Activated B cell treated with CpG ODN at 0.5 μM for 24 hours (primary cell): ENCODE measurements at regions not wholly inside any gene's neighbourhood (a gene's known extent, or its start where the extent isn't known, plus 50 kb on each side); places are given as distances from the start of the nearest gene placed in this dataset.

ENCODE experiments used
- ATAC-seq: fragments of 200-7000 bp; cut with Tn5 transposase; one replicate; pipeline ENCODE4 v1.10.0; 2021; ENCODE audit warnings: low read depth, mild to moderate bottlenecking, moderate library complexity
- CTCF ChIA-PET: fragments of 350-600 bp; sonication (Branson Sonifier 250); formaldehyde crosslinking; loops from one replicate; lab custom pipeline; 2021; ENCODE audit warnings: antibody characterized with exemption; lab: Charles Lee
- POLR2A ChIA-PET: fragments of 350-600 bp; sonication (Branson Sonifier 250); formaldehyde crosslinking; loops from one replicate; lab custom pipeline; 2021; ENCODE audit warnings: antibody characterized with exemption; lab: Charles Lee
- DNase-seq: peaks from one replicate; pipeline ENCODE4 v3.0.0; 2022
- H3K27ac Mint-ChIP-seq: one replicate; pipeline ENCODE4 v1.8.0; 2020; ENCODE audit warnings: mixed read lengths
- H3K27me3 Mint-ChIP-seq: one replicate; pipeline ENCODE4 v1.8.0; 2021; ENCODE audit warnings: mixed read lengths
- H3K36me3 Mint-ChIP-seq: one replicate; pipeline ENCODE4 v1.8.0; 2021; ENCODE audit warnings: low read depth, mixed read lengths
- H3K4me1 Mint-ChIP-seq: one replicate; pipeline ENCODE4 v1.8.0; 2021; ENCODE audit warnings: mixed read lengths
- H3K4me3 Mint-ChIP-seq: one replicate; pipeline ENCODE4 v1.8.0; 2020; ENCODE audit warnings: mild to moderate bottlenecking, mixed read lengths
- H3K9me3 Mint-ChIP-seq: one replicate; pipeline ENCODE4 v1.8.0; 2020; ENCODE audit warnings: mixed read lengths
- CTCF ChIP-seq: fragments of 200-600 bp; IDR thresholded peaks from one replicate; pipeline ENCODE4 v1.8.0; 2022; ENCODE audit warnings: antibody characterized with exemption, mild to moderate bottlenecking
- intact Hi-C: fragments of 100-400 bp; cut with micrococcal nuclease; formaldehyde crosslinking; loops from one replicate; pipeline ENCODE4 v1.15.1; 2024

GRCh38 chr12:25818596-25819390, 139.7 kb upstream of the RASSF8 start:
- DNase-seq = no peak
- POLR2A ChIA-PET = no interaction called here
- H3K27me3 Mint-ChIP-seq = no peaks in the 10 kb centered on the region
- ATAC-seq = no peak
- H3K9me3 Mint-ChIP-seq = no peaks in the 10 kb centered on the region
- no peaks in the 10 kb centered on the region for H3K4me1 Mint-ChIP-seq
- CTCF ChIA-PET = no interaction called here
- H3K4me3 Mint-ChIP-seq = no peak overlapping the region
- H3K36me3 Mint-ChIP-seq = no peaks in the 10 kb centered on the region
- intact Hi-C loops = no loop called here
- no peak for TF ChIP-seq CTCF
- H3K27ac Mint-ChIP-seq = no peak overlapping the region

- no peak for DNase-seq
- CTCF ChIA-PET = no interaction called here
- H3K4me1 Mint-ChIP-seq = no peaks in the 10 kb centered on the region
- no peak for ATAC-seq
- intact Hi-C loops = no loop called here
- H3K4me3 Mint-ChIP-seq = no peak overlapping the region
- TF ChIP-seq CTCF = no peak
- H3K36me3 Mint-ChIP-seq = no peaks in the 10 kb centered on the region
- no peaks in the 10 kb centered on the region for H3K27me3 Mint-ChIP-seq
- H3K9me3 Mint-ChIP-seq = no peaks in the 10 kb centered on the region
- POLR2A ChIA-PET = no interaction called here
- no peak overlapping the region for H3K27ac Mint-ChIP-seq
These were observed 138.8 kb upstream of the RASSF8 start for GRCh38 chr12:25819691-25820090.

GRCh38 chr12:25822281-25822680, 136.2 kb upstream of the RASSF8 start:
- DNase-seq (no peak), ATAC-seq (no peak)
- peaks cover 3% of the 10 kb centered on the region for H3K27me3 Mint-ChIP-seq
- H3K4me3 Mint-ChIP-seq = no peak overlapping the region
- CTCF ChIA-PET = no interaction called here
- H3K9me3 Mint-ChIP-seq = no peaks in the 10 kb centered on the region
- intact Hi-C loops = no loop called here
- H3K36me3 Mint-ChIP-seq = no peaks in the 10 kb centered on the region
- H3K27ac Mint-ChIP-seq = no peak overlapping the region
- no peaks in the 10 kb centered on the region for H3K4me1 Mint-ChIP-seq
- no peak for TF ChIP-seq CTCF
- POLR2A ChIA-PET = no interaction called here

GRCh38 chr12:25824734-25825133, 133.7 kb upstream of the RASSF8 start:
- no peak overlapping the region for H3K4me3 Mint-ChIP-seq
- no peaks in the 10 kb centered on the region for H3K4me1 Mint-ChIP-seq
- ATAC-seq = no peak
- no peaks in the 10 kb centered on the region for H3K36me3 Mint-ChIP-seq
- ChIA-PET CTCF (no interaction called here), POLR2A (no interaction called here)
- no peak for TF ChIP-seq CTCF
- intact Hi-C loops = no loop called here
- H3K9me3 Mint-ChIP-seq = no peaks in the 10 kb centered on the region
- H3K27ac Mint-ChIP-seq = no peak overlapping the region
- H3K27me3 Mint-ChIP-seq = peaks cover 3% of the 10 kb centered on the region
- no peak for DNase-seq

- no peak for TF ChIP-seq CTCF
- H3K9me3 Mint-ChIP-seq = no peaks in the 10 kb centered on the region
- ChIA-PET POLR2A (no interaction called here), CTCF (no interaction called here)
- DNase-seq (no peak), ATAC-seq (no peak)
- H3K4me3 Mint-ChIP-seq = no peak overlapping the region
- H3K27ac Mint-ChIP-seq = no peak overlapping the region
- peaks cover 5% of the 10 kb centered on the region for H3K27me3 Mint-ChIP-seq
- no peaks in the 10 kb centered on the region for H3K36me3 Mint-ChIP-seq
- intact Hi-C loops = no loop called here
- H3K4me1 Mint-ChIP-seq = no peaks in the 10 kb centered on the region
These were observed 133.0 kb upstream of the RASSF8 start for GRCh38 chr12:25825446-25825845.
